Right lobe of liver (tissue), 6 donors: ENCODE measurements at regions not wholly inside any gene's neighbourhood (a gene's known extent, or its start where the extent isn't known, plus 50 kb on each side); places are given as distances from the start of the nearest gene placed in this dataset.

ENCODE experiments used
- ATAC-seq, 4 donors: fragments of 200-7000 bp; cut with Tn5 transposase; one replicate each; pipeline ENCODE4 v1.9.1; 2020; ENCODE audit warnings: mild to moderate bottlenecking in 4 of 4, moderate library complexity in 4 of 4
- DNase-seq, 3 donors: peaks; one replicate each; pipeline ENCODE4 v3.0.0-alpha.2; 2020
- H3K27ac ChIP-seq, 3 donors: fragments of 200-600 bp; one replicate each; pipeline ENCODE4 v1.8.0; 2022
- H3K27me3 ChIP-seq, 2 donors: fragments of 200-600 bp; one replicate each; pipeline ENCODE4 v1.8.0; 2022
- H3K36me3 ChIP-seq, 4 donors: fragments of 200-600 bp; sonication (generic) in 1 of 4; one replicate each; pipeline versions ENCODE4 v1.5.1 to v1.8.0; 2017 to 2022; ENCODE audit warnings: control low read depth in 1 of 4
- H3K4me1 ChIP-seq, 4 donors: fragments of 200-600 bp; sonication (generic) in 1 of 4; one replicate each; pipeline versions ENCODE4 v1.5.1 to v1.8.0; 2017 to 2022; ENCODE audit warnings: control low read depth in 1 of 4
- H3K4me3 ChIP-seq, 3 donors: fragments of 200-600 bp; one replicate each; pipeline ENCODE4 v1.8.0; 2022
- H3K9me3 ChIP-seq, 4 donors: fragments of 200-600 bp; sonication (generic) in 1 of 4; one replicate each; pipeline versions ENCODE4 v1.5.1 to v1.8.0; 2017 to 2022; ENCODE audit warnings: control low read depth in 1 of 4
- POLR2A ChIP-seq: fragments of 450-650 bp; IDR thresholded peaks from one replicate; pipeline ENCODE4 v1.6.1; 2017; ENCODE audit warnings: antibody characterized with exemption, mild to moderate bottlenecking
- WGBS: methylation state at CpG from one replicate; pipeline ENCODE4 v1.1.6; 2018; ENCODE audit warnings: low coverage, low lambda C conversion rate; ENCODE audit not compliant: insufficient coverage; ENCODE audit errors: missing lambda C conversion rate; 5-methylcytosine and 5-hydroxymethylcytosine counted together
- intact Hi-C, 2 donors: fragments of 100-400 bp; cut with DNase I; formaldehyde crosslinking; loops; one replicate each; pipeline versions ENCODE4 v1.11.2 to v1.14.1; 2022
- TF ChIP-seq, protein P1 (sequence below), 4 donors: fragments of 200-600 bp in 3 of 4; fragments of 450-650 bp in 1 of 4; IDR thresholded peaks; one replicate each; pipeline versions ENCODE4 v1.5.1 to v1.8.0; 2016 to 2022; ENCODE audit warnings: antibody characterized with exemption in 4 of 4, mild to moderate bottlenecking in 2 of 4
- donor health status: DM: no; HTN: yes; CAD: no.
- donor health status: DM: no; HTN: no; CAD: no.
- donor health status: DM: no; HTN: no; CAD: no.
- donor health status: DM: no; HTN: yes; CAD: no.
- donor health status: DM: no; HTN: yes; CAD: no.

DNA sequence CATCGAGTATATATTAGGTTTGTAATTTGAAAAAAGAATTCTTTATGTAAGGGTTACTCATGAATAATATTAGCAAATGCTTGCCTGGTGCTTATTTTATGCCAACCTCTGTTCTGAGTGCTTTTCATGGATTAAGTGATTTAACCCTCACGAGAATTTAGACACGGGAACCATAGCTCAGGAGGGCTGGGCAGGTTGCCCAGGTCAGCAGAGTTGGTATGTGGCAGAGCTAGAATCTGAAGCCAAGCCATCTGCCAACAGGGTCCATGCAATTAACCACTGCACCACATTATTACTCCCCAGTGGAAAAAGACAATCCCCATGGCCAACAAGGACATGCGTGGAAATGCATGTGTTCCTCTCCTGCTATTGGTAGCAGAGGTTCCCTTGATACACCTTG, 345.6 kb downstream of the CDC5L start:
- no peak overlapping the region for H3K4me3 ChIP-seq
- DNase-seq = no peak
- no peaks in the 10 kb centered on the region for H3K27me3 ChIP-seq
- intact Hi-C loops = no loop called here
- WGBS = 60% methylated on average over 3 of the region's 4 CpGs
- TF ChIP-seq, protein P1, sequence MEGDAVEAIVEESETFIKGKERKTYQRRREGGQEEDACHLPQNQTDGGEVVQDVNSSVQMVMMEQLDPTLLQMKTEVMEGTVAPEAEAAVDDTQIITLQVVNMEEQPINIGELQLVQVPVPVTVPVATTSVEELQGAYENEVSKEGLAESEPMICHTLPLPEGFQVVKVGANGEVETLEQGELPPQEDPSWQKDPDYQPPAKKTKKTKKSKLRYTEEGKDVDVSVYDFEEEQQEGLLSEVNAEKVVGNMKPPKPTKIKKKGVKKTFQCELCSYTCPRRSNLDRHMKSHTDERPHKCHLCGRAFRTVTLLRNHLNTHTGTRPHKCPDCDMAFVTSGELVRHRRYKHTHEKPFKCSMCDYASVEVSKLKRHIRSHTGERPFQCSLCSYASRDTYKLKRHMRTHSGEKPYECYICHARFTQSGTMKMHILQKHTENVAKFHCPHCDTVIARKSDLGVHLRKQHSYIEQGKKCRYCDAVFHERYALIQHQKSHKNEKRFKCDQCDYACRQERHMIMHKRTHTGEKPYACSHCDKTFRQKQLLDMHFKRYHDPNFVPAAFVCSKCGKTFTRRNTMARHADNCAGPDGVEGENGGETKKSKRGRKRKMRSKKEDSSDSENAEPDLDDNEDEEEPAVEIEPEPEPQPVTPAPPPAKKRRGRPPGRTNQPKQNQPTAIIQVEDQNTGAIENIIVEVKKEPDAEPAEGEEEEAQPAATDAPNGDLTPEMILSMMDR (IDR thresholded peaks at IDR 0.05) = no peak
- TF ChIP-seq POLR2A = no peak
- ATAC-seq = no peak
- no peaks in the 10 kb centered on the region for H3K36me3 ChIP-seq
- peaks cover 0 to 4% (median 0%) of the 10 kb centered on the region in 4 donors for H3K4me1 ChIP-seq
- H3K9me3 ChIP-seq = no peaks in the 10 kb centered on the region
- H3K27ac ChIP-seq = no peak overlapping the region

DNA sequence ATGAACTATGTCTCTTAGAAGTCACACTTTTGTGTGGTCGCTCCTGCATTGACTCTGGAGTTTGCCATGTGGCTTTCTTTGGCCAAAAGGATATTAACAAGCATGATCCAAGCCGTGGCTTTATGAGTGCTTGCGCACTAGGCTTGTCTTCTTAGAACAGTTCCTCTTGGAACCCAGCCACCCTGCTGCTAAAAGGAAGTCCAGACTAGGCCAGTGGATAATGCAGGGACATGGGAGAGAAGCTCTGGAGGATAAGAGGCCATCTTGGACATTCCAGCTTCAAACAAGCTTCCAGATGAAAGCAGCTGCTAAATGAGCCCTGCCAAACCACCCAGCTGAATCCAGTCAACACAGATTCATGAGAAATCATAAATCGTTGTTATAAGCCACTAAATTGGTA, 346.4 kb downstream of the CDC5L start:
- TF ChIP-seq, protein P1 (IDR thresholded peaks at IDR 0.05) = no peak
- 69% methylated on average over 4 of the region's 4 CpGs for WGBS
- Histone ChIP-seq H3K4me1 (peaks cover 0 to 7% (median 0%) of the 10 kb centered on the region in 4 donors), H3K9me3 (no peaks in the 10 kb centered on the region), H3K4me3 (no peak overlapping the region), H3K27ac (no peak overlapping the region), H3K27me3 (no peaks in the 10 kb centered on the region), H3K36me3 (no peaks in the 10 kb centered on the region)
- ATAC-seq = peak; percentile 39 to 59 (median 47)
- no peak for DNase-seq
- intact Hi-C loops = no loop called here

DNA sequence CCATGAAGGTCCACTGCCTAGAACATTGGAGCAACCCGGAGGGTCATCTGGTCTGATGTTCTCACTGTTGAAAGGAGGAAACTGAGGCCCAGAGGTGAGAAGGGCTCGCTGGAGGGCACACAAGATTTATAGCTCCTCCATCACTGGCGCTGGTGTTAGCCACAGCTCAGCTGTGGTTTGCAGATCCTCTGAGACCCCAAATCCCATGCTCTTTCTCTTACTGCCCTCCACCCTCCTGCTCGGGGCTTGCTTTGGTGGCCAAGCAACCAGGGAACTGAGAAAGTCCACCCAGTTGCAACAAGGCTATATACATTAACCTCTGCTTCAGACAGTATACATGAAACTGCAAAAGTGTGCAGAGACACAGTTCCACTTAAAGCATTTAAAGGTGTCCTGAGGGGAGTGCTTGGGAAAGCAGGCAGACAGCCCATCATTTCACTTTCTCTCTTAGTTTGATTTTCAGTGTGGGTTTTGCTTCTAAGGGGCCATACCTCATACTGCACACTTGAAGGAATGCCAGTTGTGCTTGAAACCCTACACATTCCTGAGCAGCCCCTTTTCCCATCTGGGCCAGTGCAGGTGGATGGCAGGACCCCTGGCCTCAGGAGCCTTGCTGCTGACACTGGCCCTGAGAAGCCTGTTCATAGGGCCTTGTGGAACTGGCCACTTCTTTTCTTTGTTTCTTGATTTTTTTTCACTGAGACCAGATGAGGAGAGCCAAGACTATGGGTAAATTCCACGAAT, 347.6 kb downstream of the CDC5L start:
- TF ChIP-seq, protein P1 (IDR thresholded peaks at IDR 0.05) = no peak
- TF ChIP-seq POLR2A = no peak
- ATAC-seq = no peak
- intact Hi-C loops = no loop called here

DNA sequence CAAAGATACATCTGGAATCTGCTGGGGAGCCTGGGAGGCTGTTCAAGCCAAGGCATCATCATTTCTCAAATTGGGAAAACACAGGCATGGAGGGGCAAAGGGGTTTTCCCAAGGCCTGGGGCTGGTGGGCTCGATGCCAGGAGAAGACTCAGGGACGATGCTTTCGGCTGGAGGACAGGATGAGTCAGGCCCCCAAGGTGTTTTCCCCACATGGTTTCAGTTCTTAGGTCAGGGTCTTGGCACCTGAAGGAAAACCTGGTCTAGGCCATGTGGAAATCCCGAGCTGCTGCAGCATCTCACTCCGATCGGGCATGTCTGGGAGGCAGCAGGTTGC, 348.1 kb downstream of the CDC5L start:
- no peaks in the 10 kb centered on the region for H3K9me3 ChIP-seq
- TF ChIP-seq, protein P1 (IDR thresholded peaks at IDR 0.05) = no peak
- TF ChIP-seq POLR2A = no peak
- H3K36me3 ChIP-seq = no peaks in the 10 kb centered on the region
- no peaks in the 10 kb centered on the region for H3K27me3 ChIP-seq
- H3K4me1 ChIP-seq = peaks cover 0 to 7% (median 0%) of the 10 kb centered on the region in 4 donors
- H3K27ac ChIP-seq = no peak overlapping the region
- intact Hi-C loops = no loop called here
- 67% methylated on average over 1 of the region's 6 CpGs for WGBS
- H3K4me3 ChIP-seq = no peak overlapping the region
- no peak for ATAC-seq
- DNase-seq = no peak

More for the DNA sequence above, 347.6 kb downstream of the CDC5L start:
- DNase-seq = no peak
- no peak overlapping the region for H3K4me3 ChIP-seq
- H3K27ac ChIP-seq = no peak overlapping the region
- H3K4me1 ChIP-seq = peaks cover 0 to 7% (median 0%) of the 10 kb centered on the region in 4 donors
- WGBS = 70% methylated on average over 2 of the region's 5 CpGs
- H3K9me3 ChIP-seq = no peaks in the 10 kb centered on the region
- no peaks in the 10 kb centered on the region for H3K27me3 ChIP-seq
- H3K36me3 ChIP-seq = no peaks in the 10 kb centered on the region
